ENCODE measurements at regions not wholly inside any gene's neighbourhood (a gene's known extent, or its start where the extent isn't known, plus 50 kb on each side); places are given as distances from the start of the nearest gene placed in this dataset.

DNA sequence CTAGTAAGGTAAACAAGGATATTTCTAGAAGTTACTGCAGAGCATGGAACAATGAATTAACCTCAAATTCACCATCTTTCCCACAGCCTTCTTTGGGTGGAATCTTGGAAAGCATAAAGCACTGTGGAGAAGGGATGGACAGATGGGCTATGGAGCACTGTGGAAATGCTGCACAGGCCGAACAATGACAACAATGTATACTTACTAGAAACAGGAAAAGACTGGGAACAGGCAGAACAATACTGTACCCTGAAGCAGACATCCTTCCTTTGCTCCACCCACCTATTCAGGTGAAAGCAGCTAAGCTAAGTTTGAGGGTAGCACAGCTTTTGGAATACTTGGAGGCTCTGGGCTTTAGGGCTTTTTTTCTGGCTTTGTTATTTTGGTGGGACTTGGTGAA, 250.6 kb upstream of the KLF8 start:
- Histone ChIP-seq H3K4me1 (no peaks in the 10 kb centered on the region), H3K36me3 (no peaks in the 10 kb centered on the region), H3K4me3 (no peak overlapping the region), H3K4me2 (no peak overlapping the region), H3K9me3 (replicated peaks in 1 of 11) (peaks cover 19 to 31% (median 24%) of the 10 kb centered on the region in 11 experiments; a peak in 21 of 22 replicates), H3K9ac (no peak overlapping the region), H3K27me3 (peaks cover 42 to 81% (median 62%) of the 10 kb centered on the region in 11 experiments), H4K20me1 (no peaks in the 10 kb centered on the region), H3K27ac (no peak overlapping the region)
- TF ChIP-seq Cebpa-rat (IDR thresholded peaks at IDR 0.05), result no peak

DNA sequence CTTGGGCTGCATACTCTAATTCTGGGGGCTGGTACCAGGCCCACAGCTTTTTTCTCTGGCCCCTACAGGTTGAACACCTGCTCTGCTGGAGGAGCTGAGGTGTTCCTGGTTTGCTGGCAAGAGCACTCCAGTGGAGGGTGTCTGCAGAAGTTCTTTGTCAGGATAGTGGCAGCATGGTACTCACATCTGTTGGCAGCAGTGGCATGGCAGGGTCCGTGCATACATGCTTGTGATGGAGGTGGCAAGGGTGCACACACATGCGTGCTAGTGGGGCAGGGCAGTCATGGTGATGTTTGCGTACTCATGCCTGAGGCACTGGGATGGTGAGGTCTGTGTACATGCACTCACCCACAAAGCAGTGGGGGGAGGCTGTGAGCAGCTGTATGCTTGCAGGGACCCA, 235.5 kb upstream of the KLF8 start:
- no peak for TF ChIP-seq Cebpa-rat (IDR thresholded peaks at IDR 0.05)
- H3K4me1 ChIP-seq, result no peaks in the 10 kb centered on the region
- H3K27me3 ChIP-seq, result peaks cover 38 to 90% (median 63%) of the 10 kb centered on the region in 11 experiments
- H3K27ac ChIP-seq, result no peak overlapping the region
- H4K20me1 ChIP-seq, result no peaks in the 10 kb centered on the region; a peak in 2 of 22 replicates
- peaks cover 0 to 5% (median 0%) of the 10 kb centered on the region in 11 experiments; a peak in 3 of 22 replicates for H3K9me3 ChIP-seq (replicated peaks in 1 of 11)
- no peak overlapping the region for H3K4me3 ChIP-seq
- no peaks in the 10 kb centered on the region for H3K36me3 ChIP-seq
- H3K4me2 ChIP-seq, result no peak overlapping the region
- H3K9ac ChIP-seq, result no peak overlapping the region

DNA sequence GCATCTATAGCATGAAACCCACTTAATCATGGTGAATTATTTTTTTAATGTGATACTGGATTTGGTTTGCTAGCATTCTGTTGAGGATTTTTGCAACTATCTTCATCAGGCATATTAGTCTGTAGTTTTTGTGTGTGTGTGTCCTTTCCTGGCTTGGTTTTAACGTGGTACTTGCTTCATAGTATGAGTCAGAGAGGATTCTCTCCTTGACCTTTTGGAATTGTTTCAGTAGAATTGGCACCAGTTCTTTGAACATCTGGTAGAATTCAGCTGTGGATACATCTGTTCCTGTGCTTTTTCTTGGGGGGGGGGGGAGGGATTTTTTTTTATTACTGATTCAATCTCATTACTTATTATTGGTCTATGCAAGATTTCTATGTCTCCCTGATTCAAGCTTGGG, 232.0 kb upstream of the KLF8 start:
- no peak overlapping the region for H3K9ac ChIP-seq
- H3K27ac ChIP-seq, result no peak overlapping the region
- H3K27me3 ChIP-seq, result peaks cover 45 to 91% (median 77%) of the 10 kb centered on the region in 11 experiments
- no peak overlapping the region for H3K4me3 ChIP-seq
- no peak overlapping the region for H3K4me2 ChIP-seq
- no peaks in the 10 kb centered on the region; a peak in 2 of 22 replicates for H4K20me1 ChIP-seq
- H3K4me1 ChIP-seq, result no peaks in the 10 kb centered on the region
- no peaks in the 10 kb centered on the region for H3K36me3 ChIP-seq
- no peaks in the 10 kb centered on the region for H3K9me3 ChIP-seq (replicated peaks in 1 of 11)
- no peak for TF ChIP-seq Cebpa-rat (IDR thresholded peaks at IDR 0.05)

DNA sequence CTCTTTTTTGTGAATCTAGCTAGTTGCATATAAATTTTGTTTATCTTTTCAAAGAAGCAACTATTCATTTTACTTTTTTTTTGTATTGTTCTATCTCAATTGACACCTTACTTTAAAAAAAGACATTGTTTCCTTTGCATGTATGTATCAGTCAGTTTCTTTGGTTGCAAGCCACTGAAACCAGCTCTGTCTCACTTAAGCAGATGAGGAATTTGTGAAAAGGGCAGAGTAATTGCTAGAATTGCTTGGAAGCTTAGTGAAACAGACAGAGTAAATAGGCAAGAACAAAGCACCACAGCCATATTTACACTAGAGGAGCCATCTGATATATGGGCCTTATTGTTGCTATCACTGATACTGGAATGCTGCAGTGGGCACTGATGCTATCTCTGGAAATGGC, 231.4 kb upstream of the KLF8 start:
- no peak overlapping the region for H3K4me2 ChIP-seq
- no peak for TF ChIP-seq Cebpa-rat (IDR thresholded peaks at IDR 0.05)
- H3K9ac ChIP-seq, result no peak overlapping the region
- H3K4me1 ChIP-seq, result no peaks in the 10 kb centered on the region
- no peak overlapping the region for H3K4me3 ChIP-seq
- H3K27ac ChIP-seq, result no peak overlapping the region
- H3K9me3 ChIP-seq (replicated peaks in 1 of 11), result no peaks in the 10 kb centered on the region
- H3K27me3 ChIP-seq, result peaks cover 46 to 91% (median 81%) of the 10 kb centered on the region in 11 experiments
- no peaks in the 10 kb centered on the region for H3K36me3 ChIP-seq
- H4K20me1 ChIP-seq, result no peaks in the 10 kb centered on the region; a peak in 3 of 22 replicates

DNA sequence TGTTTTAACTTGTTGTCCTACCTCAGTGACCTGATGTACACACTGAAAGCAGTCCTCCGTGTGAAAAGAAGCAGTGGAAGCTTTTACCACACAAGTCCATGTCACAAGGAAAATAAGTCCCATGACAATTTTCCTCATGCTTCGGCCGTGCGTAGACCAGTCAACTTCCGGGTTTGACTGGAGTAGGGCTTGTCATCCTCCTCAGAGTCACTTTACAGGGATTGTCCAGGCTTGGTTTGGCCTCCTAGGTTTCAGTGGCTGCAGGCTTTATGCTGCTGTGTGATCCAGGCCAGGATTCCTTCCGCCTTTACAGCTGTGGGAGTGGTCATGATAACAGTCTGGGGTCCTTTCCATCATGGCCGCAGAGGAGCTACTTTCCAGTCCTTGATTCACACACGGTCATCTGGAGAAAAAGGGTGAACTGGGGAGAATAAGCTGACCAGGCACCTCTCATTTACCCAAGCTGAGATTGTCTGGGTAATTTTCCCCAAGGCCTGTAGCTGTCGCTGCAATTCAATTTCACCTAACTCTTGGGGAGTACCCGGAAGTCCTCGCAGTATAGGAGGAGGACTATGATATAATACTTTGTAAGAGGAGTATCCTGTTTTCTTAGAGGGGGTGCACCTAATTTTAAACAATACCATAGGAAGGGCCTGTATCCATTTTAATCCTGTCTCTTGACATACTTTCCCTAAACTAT, 206.1 kb upstream of the KLF8 start:
- Histone ChIP-seq H4K20me1 (no peaks in the 10 kb centered on the region; a peak in 1 of 22 replicates), H3K27me3 (peaks cover 61 to 99% (median 95%) of the 10 kb centered on the region in 11 experiments), H3K4me1 (no peaks in the 10 kb centered on the region), H3K9ac (no peak overlapping the region), H3K4me2 (no peak overlapping the region), H3K27ac (no peak overlapping the region), H3K36me3 (no peaks in the 10 kb centered on the region), H3K9me3 (replicated peaks in 1 of 11) (no peaks in the 10 kb centered on the region), H3K4me3 (no peak overlapping the region)
- no peak for TF ChIP-seq Cebpa-rat (IDR thresholded peaks at IDR 0.05)

DNA sequence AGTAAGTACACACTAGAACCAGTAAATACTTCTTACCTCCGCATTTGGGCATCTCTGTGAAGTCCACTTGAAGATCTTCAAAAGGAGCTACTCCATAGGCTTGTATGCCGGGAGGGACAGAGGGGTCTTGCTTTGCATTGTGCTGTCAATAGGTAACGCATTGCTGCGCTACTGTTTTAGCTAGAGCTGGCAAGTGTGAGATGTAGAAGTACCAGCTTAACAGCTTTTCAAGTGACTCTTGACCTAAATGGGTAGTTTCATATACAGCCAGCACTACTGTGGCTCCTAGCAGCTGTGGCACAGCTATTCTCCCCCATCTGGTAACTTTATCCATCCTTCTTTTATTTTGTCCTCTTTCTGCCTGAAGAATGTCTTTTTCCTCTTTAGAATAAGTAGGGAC, 205.3 kb upstream of the KLF8 start:
- no peaks in the 10 kb centered on the region for H3K9me3 ChIP-seq (replicated peaks in 1 of 11)
- H3K36me3 ChIP-seq, result no peaks in the 10 kb centered on the region
- TF ChIP-seq Cebpa-rat (IDR thresholded peaks at IDR 0.05), result no peak
- H3K4me2 ChIP-seq, result no peak overlapping the region
- H4K20me1 ChIP-seq, result no peaks in the 10 kb centered on the region; a peak in 1 of 22 replicates
- no peak overlapping the region for H3K27ac ChIP-seq
- no peak overlapping the region for H3K4me3 ChIP-seq
- H3K4me1 ChIP-seq, result no peaks in the 10 kb centered on the region
- no peak overlapping the region for H3K9ac ChIP-seq
- H3K27me3 ChIP-seq, result peaks cover 61 to 98% (median 95%) of the 10 kb centered on the region in 11 experiments

DNA sequence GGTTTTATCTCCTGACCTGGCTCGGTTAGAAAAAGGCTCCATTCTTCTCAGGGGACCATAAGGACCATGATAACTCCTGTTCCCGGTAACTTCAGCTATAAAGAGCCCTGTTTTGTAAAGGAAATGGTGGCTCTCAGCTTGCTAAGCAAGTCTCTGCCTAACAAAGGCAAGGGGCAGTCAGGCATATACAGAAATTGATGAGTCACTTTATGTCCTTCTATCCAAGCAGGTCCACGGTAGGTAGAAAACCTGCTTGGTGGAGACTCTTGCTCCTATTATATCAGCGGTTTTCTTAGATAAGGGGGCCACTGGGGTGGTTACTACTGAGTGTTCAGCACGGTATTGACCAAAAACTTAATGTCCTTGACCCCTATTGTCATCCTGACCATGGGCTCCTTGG, 203.0 kb upstream of the KLF8 start:
- Histone ChIP-seq H3K36me3 (no peaks in the 10 kb centered on the region), H3K9me3 (replicated peaks in 1 of 11) (no peaks in the 10 kb centered on the region), H4K20me1 (no peaks in the 10 kb centered on the region; a peak in 1 of 22 replicates), H3K27ac (no peak overlapping the region), H3K27me3 (peaks cover 58 to 89% (median 75%) of the 10 kb centered on the region in 11 experiments), H3K4me3 (no peak overlapping the region), H3K4me1 (no peaks in the 10 kb centered on the region), H3K9ac (no peak overlapping the region), H3K4me2 (no peak overlapping the region)
- no peak for TF ChIP-seq Cebpa-rat (IDR thresholded peaks at IDR 0.05)

DNA sequence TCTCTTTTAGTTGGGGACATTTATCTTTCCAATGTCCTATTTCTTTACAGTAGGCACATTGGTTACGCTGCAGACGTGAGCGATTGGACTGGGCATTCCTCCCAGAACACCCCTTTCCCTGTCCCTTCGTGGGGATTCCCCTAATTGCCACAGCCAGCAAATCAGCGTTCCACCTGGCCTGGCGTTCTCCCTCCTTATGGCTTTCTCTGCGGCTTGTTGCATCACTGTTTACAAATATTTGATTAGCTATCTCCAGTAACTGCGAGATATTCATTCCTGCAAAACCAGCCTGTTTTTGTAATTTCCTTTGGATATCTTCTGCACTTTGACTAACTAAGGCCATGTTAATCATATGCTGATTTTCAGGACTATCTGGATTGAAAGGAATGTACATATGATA, 202.5 kb upstream of the KLF8 start:
- H3K4me3 ChIP-seq, result no peak overlapping the region
- no peak for TF ChIP-seq Cebpa-rat (IDR thresholded peaks at IDR 0.05)

DNA sequence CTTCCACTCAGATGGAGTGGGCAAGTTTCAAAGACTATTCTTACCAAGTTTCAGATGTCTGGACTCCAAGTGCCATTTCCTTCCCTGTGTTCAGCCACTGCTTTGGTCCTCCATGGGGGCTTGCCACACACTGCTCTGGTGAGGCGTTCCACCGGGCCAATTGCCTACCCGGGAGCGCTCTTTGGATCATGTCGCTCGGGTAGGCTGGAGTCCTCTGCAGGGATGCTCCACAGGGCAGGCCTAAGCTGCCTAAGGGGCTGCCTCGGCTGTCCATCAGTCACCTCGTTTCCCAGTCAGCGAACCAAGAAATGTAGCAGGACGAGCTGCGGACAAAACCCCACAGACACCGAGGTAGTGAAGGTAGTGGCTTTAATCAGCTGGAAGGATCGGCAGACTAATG, 200.7 kb upstream of the KLF8 start:
- Histone ChIP-seq H3K36me3 (no peaks in the 10 kb centered on the region), H3K27ac (no peak overlapping the region), H3K4me1 (no peaks in the 10 kb centered on the region), H4K20me1 (no peaks in the 10 kb centered on the region; a peak in 1 of 22 replicates), H3K9ac (no peak overlapping the region), H3K4me2 (no peak overlapping the region), H3K9me3 (replicated peaks in 1 of 11) (peaks cover 0 to 4% (median 3%) of the 10 kb centered on the region in 11 experiments; a peak in 8 of 22 replicates), H3K4me3 (no peak overlapping the region), H3K27me3 (peaks cover 42 to 80% (median 56%) of the 10 kb centered on the region in 11 experiments; a peak in 21 of 22 replicates)
- no peak for TF ChIP-seq Cebpa-rat (IDR thresholded peaks at IDR 0.05)

More for the DNA sequence above, 202.5 kb upstream of the KLF8 start:
- Histone ChIP-seq H3K27ac (no peak overlapping the region), H3K9me3 (replicated peaks in 1 of 11) (no peaks in the 10 kb centered on the region), H3K36me3 (no peaks in the 10 kb centered on the region), H4K20me1 (no peaks in the 10 kb centered on the region; a peak in 1 of 22 replicates), H3K4me1 (no peaks in the 10 kb centered on the region), H3K27me3 (peaks cover 53 to 85% (median 70%) of the 10 kb centered on the region in 11 experiments), H3K4me2 (no peak overlapping the region), H3K9ac (no peak overlapping the region)
